NCI-H82 treated with DMSO at 0.1 percent for 48 hours (cell line): ENCODE measurements at regions not wholly inside any gene's neighbourhood (a gene's known extent, or its start where the extent isn't known, plus 50 kb on each side); places are given as distances from the start of the nearest gene placed in this dataset.

Experiments
- DNase-seq: peaks from one replicate; lab custom pipeline; 2025; ENCODE audit not compliant: unreplicated experiment; lab: John Stamatoyannopoulos, UW

GRCh38 chr12:65596514-65597091 is 227.7 kb upstream of the HMGA2 start:
- DNase-seq: no peak

GRCh38 chr12:65597527-65597926 is 226.8 kb upstream of the HMGA2 start:
- no peak for DNase-seq

DNA sequence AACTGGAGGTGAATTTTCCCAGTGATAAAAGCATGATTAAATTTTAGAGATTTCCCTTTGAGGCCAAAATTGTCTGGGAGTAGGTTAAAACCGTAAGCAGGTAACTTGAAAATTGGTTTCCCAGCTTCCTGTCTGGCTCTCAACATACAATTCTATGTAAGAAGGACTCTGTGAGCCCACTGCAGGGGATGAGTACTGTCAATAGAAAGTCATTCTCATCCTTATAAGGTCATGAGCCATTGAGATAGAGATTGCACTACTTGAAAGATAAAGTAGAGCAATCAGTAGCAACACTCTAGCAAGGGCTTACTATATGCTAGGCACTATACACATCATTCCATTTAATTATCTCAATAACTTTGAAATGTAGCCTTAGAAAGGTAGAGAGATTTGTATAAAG is 225.6 kb upstream of the HMGA2 start:
- DNase-seq: no peak

DNA sequence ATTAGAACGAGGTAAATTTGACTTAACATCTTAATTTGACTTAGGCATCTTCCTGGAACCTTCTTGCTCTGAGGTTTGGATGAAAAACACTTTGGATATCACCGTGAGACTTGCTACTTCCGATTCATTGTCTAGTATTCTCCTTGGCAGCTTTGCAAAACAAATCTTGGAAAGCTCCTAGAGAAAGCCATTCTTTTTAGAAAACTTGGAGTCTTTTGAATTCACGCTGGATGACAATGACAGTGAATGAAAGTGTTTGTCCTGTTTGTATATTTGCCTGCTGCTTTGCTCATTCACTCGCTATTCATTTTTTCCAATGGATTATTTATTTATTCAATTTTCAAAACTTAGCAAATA is 222.1 kb upstream of the HMGA2 start:
- no peak for DNase-seq

GRCh38 chr12:65602610-65603295 is 221.5 kb upstream of the HMGA2 start:
- peak; percentile 61 for DNase-seq

- no peak for DNase-seq
Observed at GRCh38 chr12:65603438-65604351, 220.6 kb upstream of the HMGA2 start.

DNA sequence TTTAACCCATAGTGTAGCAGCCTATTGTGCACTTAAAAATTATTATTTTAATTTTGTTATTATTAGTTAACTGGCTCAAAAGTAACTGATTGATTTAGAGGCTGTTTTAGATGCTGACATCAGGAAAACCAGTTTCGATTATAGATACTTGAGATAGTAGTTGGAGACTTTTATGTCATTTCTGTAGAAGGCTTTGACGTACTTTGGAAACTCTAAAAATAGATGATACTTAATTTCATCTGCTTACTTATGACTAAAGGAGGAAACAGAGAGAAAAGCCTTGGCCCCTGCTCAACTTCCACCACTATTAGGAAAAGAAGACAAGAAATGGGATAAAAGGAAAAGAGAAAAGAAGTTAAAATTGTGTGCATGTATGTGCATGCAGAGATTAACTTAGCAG is 219.3 kb upstream of the HMGA2 start:
- DNase-seq: no peak

- peak; percentile 18 for DNase-seq
Observed at GRCh38 chr12:65606008-65606766, 218.1 kb upstream of the HMGA2 start.

GRCh38 chr12:65607401-65607841 is 216.9 kb upstream of the HMGA2 start:
- no peak for DNase-seq

- no peak for DNase-seq
Observed at GRCh38 chr12:65608319-65608916, 215.9 kb upstream of the HMGA2 start.

- no peak for DNase-seq
Observed at GRCh38 chr12:65609359-65609771, 214.9 kb upstream of the HMGA2 start.

DNA sequence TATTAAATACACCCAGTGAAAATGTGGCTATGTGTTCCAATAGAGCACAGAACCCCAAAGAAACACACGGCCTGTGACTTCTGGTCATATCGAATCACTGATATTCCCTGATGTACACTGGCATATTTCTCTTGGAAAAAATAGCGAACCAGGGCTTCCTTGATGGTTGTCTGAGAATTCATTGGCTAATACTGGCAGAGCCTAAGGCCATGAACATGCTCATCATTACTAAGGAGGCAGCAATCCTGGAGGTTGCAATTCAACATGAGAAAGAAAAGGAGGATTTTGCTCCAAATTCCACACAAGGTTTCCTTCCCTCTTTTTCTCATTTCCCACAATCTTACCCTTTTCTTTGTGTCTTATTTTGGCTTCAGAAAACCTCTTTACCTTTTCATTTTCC is 212.9 kb upstream of the HMGA2 start:
- no peak for DNase-seq

DNA sequence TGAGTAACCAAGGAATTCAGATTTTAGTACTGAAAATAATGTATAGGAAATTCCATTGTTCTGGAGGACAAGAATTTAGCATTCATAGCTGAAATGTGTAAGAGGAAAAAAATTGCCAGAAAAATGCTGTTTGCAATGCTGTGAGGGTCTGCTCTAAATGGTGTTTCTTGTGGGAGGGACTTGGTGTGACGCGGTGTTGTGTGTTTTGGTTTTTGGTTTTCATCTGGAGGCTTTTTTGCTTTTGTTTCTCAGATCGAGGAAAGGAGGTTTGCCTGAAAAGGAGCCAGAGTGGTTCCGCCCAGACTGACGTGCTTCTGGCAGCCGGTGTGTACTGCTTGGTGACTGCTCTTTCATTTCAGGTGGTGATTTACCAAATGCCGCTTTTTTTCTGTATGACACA is 211.8 kb upstream of the HMGA2 start:
- no peak for DNase-seq

DNA sequence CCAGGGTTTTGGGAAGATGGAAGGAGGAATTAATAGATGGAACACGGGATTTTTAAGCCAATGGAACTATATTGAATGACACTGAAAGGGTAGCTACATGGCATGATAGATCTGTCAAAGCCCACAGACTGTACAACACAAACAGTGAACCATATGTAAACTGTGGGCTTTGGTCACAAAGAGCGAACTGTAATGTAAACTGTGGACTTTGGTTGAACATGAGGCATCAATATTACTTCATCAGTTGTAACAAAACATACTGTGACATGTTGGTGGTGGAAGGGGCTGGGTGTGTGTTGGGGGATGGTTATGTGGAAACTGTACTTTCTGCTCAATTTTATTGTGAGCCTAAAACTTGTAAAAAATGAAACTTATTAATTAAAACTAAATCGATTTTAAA is 210.6 kb upstream of the HMGA2 start:
- no peak for DNase-seq

GRCh38 chr12:65614259-65614889 is 209.9 kb upstream of the HMGA2 start:
- DNase-seq: no peak

GRCh38 chr12:65615118-65615517 is 209.2 kb upstream of the HMGA2 start:
- DNase-seq: no peak

DNA sequence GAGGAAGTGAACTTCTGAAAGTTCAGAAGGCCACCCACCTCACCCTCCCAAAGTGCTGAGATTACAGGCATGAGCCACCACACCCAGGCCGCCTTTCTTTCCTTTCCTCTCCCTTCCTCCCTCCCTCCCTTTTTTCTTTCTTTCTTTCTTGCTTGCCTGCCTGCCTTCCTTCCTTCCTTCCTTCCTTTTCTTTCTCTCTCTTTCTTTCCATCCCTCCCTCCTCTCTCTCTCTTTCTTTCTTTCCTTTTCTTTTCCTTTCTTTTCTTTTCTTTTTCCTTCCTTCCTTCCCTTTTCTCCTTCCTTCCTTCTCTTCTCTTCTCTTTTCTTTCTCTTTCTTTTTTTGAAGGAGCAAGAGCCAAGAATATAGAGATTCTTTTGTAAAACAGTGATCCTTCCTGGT is 208.3 kb upstream of the HMGA2 start:
- DNase-seq: no peak

DNA sequence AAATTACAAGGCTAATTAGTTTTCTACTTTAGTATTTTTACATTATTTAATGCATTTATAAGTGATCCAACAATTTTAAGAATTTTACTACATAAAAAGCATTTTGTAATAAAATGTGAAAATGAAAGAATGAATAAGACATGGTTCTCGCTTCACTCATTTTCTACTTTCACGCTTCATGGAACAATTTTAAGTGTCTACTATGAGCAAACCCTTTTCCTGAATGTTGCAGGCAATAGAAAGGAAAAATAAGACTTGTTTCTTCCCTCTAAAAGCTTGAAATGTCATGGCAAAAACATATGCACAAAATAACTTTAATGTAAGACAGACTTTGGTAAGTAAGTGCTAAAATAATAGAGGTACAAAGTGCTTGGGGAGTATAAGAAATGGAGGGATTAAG is 205.7 kb upstream of the HMGA2 start:
- no peak for DNase-seq

- no peak for DNase-seq
Observed at GRCh38 chr12:65619018-65619417, 205.3 kb upstream of the HMGA2 start.

DNA sequence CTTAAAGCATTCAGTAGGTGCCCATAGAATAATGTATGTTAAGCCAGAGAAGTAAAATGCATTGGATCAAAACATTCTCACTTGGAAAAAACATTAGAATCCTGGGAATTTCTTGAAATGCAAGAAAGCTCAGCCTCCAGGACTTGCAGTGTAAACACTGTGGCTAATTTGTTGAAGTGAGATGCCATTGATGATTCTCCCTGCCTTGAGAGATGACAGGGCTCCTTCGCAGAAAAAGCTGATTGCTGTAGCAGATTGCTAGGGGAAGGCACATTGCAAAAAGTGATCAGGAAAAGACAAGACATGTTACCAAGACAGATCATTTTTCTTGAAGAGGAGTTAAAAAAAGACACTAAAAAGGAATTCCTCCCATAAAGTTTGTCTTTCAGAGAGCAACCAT is 204.2 kb upstream of the HMGA2 start:
- DNase-seq: no peak
